A673 (cell line): ENCODE measurements at regions not wholly inside any gene's neighbourhood (a gene's known extent, or its start where the extent isn't known, plus 50 kb on each side); places are given as distances from the start of the nearest gene placed in this dataset.

ENCODE experiments used
- CTCF ChIP-seq: fragments of 300-800, 200-600 bp; sonication (generic); conservative IDR thresholded peaks from 2 replicates; pipeline ENCODE4 v1.5.1; 2017; ENCODE audit warnings: low read depth, mild to moderate bottlenecking, antibody characterized with exemption, low read length, moderate library complexity, mixed read lengths
- EZH2 ChIP-seq: fragments of 200-600 bp; sonication (generic); IDR thresholded peaks from 2 replicates; pipeline ENCODE4 v1.6.1; 2017; ENCODE audit warnings: borderline replicate concordance, low read depth, mild to moderate bottlenecking, mixed read lengths, antibody characterized with exemption, low read length; ENCODE audit not compliant: poor library complexity, severe bottlenecking

- TF ChIP-seq EZH2 (no peak), CTCF (no peak)
These were observed 173.9 kb upstream of the CD96 start for GRCh38 chr3:111368056-111368455.
